Activated CD8-positive, alpha-beta T cell treated with anti-CD3 and anti-CD28 coated beads, Interleukin-2, amount 10 ng/mL, durations not matched to agents 7 days and 5 days (primary cell): ENCODE measurements at regions not wholly inside any gene's neighbourhood (a gene's known extent, or its start where the extent isn't known, plus 50 kb on each side); places are given as distances from the start of the nearest gene placed in this dataset.

Experiments
- ATAC-seq: fragments of 150-1000 bp; cut with Tn5 transposase; one replicate; pipeline ENCODE4 v1.10.0; 2021; ENCODE audit warnings: moderate library complexity
- CTCF ChIA-PET: fragments of 350-600 bp; sonication (Branson Sonifier 250); formaldehyde crosslinking; loops from one replicate; lab custom pipeline; 2021; ENCODE audit warnings: antibody characterized with exemption; lab: Charles Lee
- POLR2A ChIA-PET: fragments of 350-600 bp; sonication (Branson Sonifier 250); formaldehyde crosslinking; loops from one replicate; lab custom pipeline; 2021; ENCODE audit warnings: antibody characterized with exemption; lab: Charles Lee
- DNase-seq: peaks from one replicate; pipeline ENCODE4 v3.0.0-alpha.2; 2020
- H3K27ac Mint-ChIP-seq: one replicate; pipeline ENCODE4 v1.8.0; 2021; ENCODE audit warnings: mild to moderate bottlenecking, mixed read lengths
- H3K27me3 Mint-ChIP-seq: one replicate; pipeline ENCODE4 v1.8.0; 2021; ENCODE audit warnings: low read depth, mixed read lengths
- H3K36me3 Mint-ChIP-seq: one replicate; pipeline ENCODE4 v1.8.0; 2021; ENCODE audit warnings: low read depth, mixed read lengths
- H3K4me1 Mint-ChIP-seq: one replicate; pipeline ENCODE4 v1.8.0; 2021; ENCODE audit warnings: low read depth, mixed read lengths
- H3K4me3 Mint-ChIP-seq: one replicate; pipeline ENCODE4 v1.8.0; 2021; ENCODE audit warnings: mild to moderate bottlenecking, mixed read lengths
- H3K9me3 Mint-ChIP-seq: one replicate; pipeline ENCODE4 v1.8.0; 2022; ENCODE audit warnings: mixed read lengths; ENCODE audit not compliant: insufficient read depth

- Mint-ChIP-seq H3K36me3 (no peaks in the 10 kb centered on the region), H3K4me1 (no peaks in the 10 kb centered on the region), H3K27me3 (no peaks in the 10 kb centered on the region), H3K27ac (no peak overlapping the region), H3K4me3 (no peak overlapping the region), H3K9me3 (no peaks in the 10 kb centered on the region)
- CTCF ChIA-PET, result no interaction called here
- ATAC-seq (no peak), DNase-seq (no peak)
- POLR2A ChIA-PET, result no interaction called here
Measured at GRCh38 chr12:13603953-13604352, 377.4 kb downstream of the GRIN2B start.

GRCh38 chr12:13602172-13602571 lies 379.2 kb downstream of the GRIN2B start:
- POLR2A ChIA-PET, result no interaction called here

GRCh38 chr12:13599176-13599575 lies 382.2 kb downstream of the GRIN2B start:
- peaks cover 2% of the 10 kb centered on the region for H3K27me3 Mint-ChIP-seq
- H3K36me3 Mint-ChIP-seq, result no peaks in the 10 kb centered on the region
- ATAC-seq, result no peak
- DNase-seq, result no peak
- no peak overlapping the region for H3K4me3 Mint-ChIP-seq
- H3K9me3 Mint-ChIP-seq, result no peaks in the 10 kb centered on the region
- ChIA-PET POLR2A (no interaction called here), CTCF (no interaction called here)
- no peaks in the 10 kb centered on the region for H3K4me1 Mint-ChIP-seq
- no peak overlapping the region for H3K27ac Mint-ChIP-seq

More at GRCh38 chr12:13602172-13602571, 379.2 kb downstream of the GRIN2B start:
- H3K4me1 Mint-ChIP-seq, result no peaks in the 10 kb centered on the region
- CTCF ChIA-PET, result no interaction called here
- DNase-seq (no peak), ATAC-seq (no peak)
- H3K9me3 Mint-ChIP-seq, result no peaks in the 10 kb centered on the region
- H3K4me3 Mint-ChIP-seq, result no peak overlapping the region
- H3K27me3 Mint-ChIP-seq, result no peaks in the 10 kb centered on the region
- no peak overlapping the region for H3K27ac Mint-ChIP-seq
- H3K36me3 Mint-ChIP-seq, result no peaks in the 10 kb centered on the region

- Mint-ChIP-seq H3K9me3 (no peaks in the 10 kb centered on the region), H3K27ac (no peak overlapping the region), H3K4me1 (no peaks in the 10 kb centered on the region), H3K27me3 (peaks cover 2% of the 10 kb centered on the region), H3K36me3 (no peaks in the 10 kb centered on the region), H3K4me3 (no peak overlapping the region)
- ATAC-seq (no peak), DNase-seq (no peak)
- ChIA-PET CTCF (no interaction called here), POLR2A (no interaction called here)
Measured at GRCh38 chr12:13597837-13598236, 383.6 kb downstream of the GRIN2B start.

- DNase-seq (no peak), ATAC-seq (no peak)
- Mint-ChIP-seq H3K4me1 (peaks cover 5% of the 10 kb centered on the region), H3K36me3 (no peaks in the 10 kb centered on the region), H3K27me3 (peaks cover 2% of the 10 kb centered on the region), H3K9me3 (no peaks in the 10 kb centered on the region), H3K27ac (no peak overlapping the region), H3K4me3 (no peak overlapping the region)
- CTCF ChIA-PET, result no interaction called here
- POLR2A ChIA-PET, result no interaction called here
Measured at GRCh38 chr12:13597166-13597565, 384.2 kb downstream of the GRIN2B start.

- H3K4me1 Mint-ChIP-seq, result peaks cover 10% of the 10 kb centered on the region
- no peaks in the 10 kb centered on the region for H3K9me3 Mint-ChIP-seq
- peaks cover 2% of the 10 kb centered on the region for H3K27me3 Mint-ChIP-seq
- no peaks in the 10 kb centered on the region for H3K36me3 Mint-ChIP-seq
- DNase-seq (no peak), ATAC-seq (no peak)
- no peak overlapping the region for H3K27ac Mint-ChIP-seq
- no peak overlapping the region for H3K4me3 Mint-ChIP-seq
- ChIA-PET POLR2A (no interaction called here), CTCF (no interaction called here)
Measured at GRCh38 chr12:13596714-13597113, 384.7 kb downstream of the GRIN2B start.

GRCh38 chr12:13595536-13596443 lies 385.6 kb downstream of the GRIN2B start:
- ChIA-PET POLR2A (no interaction called here), CTCF (no interaction called here)
- no peak overlapping the region for H3K4me3 Mint-ChIP-seq
- no peaks in the 10 kb centered on the region for H3K36me3 Mint-ChIP-seq
- no peak overlapping the region for H3K27ac Mint-ChIP-seq
- peaks cover 2% of the 10 kb centered on the region for H3K27me3 Mint-ChIP-seq
- no peaks in the 10 kb centered on the region for H3K9me3 Mint-ChIP-seq
- no peak for DNase-seq
- peaks cover 15% of the 10 kb centered on the region for H3K4me1 Mint-ChIP-seq
- no peak for ATAC-seq

- Mint-ChIP-seq H3K27ac (no peak overlapping the region), H3K27me3 (peaks cover 4% of the 10 kb centered on the region), H3K9me3 (no peaks in the 10 kb centered on the region), H3K4me3 (no peak overlapping the region), H3K36me3 (no peaks in the 10 kb centered on the region), H3K4me1 (peaks cover 15% of the 10 kb centered on the region)
- ATAC-seq (no peak), DNase-seq (no peak)
- ChIA-PET CTCF (no interaction called here), POLR2A (no interaction called here)
Measured at GRCh38 chr12:13594731-13595514, 386.5 kb downstream of the GRIN2B start.

- Mint-ChIP-seq H3K36me3 (no peaks in the 10 kb centered on the region), H3K4me3 (no peak overlapping the region), H3K27me3 (peaks cover 10% of the 10 kb centered on the region), H3K9me3 (no peaks in the 10 kb centered on the region), H3K27ac (peak overlapping the region; percentile 25), H3K4me1 (peaks cover 20% of the 10 kb centered on the region)
- POLR2A ChIA-PET, result no interaction called here
- CTCF ChIA-PET, result no interaction called here
- ATAC-seq (no peak), DNase-seq (no peak)
Measured at GRCh38 chr12:13592063-13592942, 389.1 kb downstream of the GRIN2B start.

GRCh38 chr12:13591488-13591887 lies 389.9 kb downstream of the GRIN2B start:
- Mint-ChIP-seq H3K4me3 (no peak overlapping the region), H3K4me1 (peaks cover 20% of the 10 kb centered on the region), H3K27ac (no peak overlapping the region), H3K9me3 (no peaks in the 10 kb centered on the region), H3K36me3 (no peaks in the 10 kb centered on the region), H3K27me3 (peaks cover 9% of the 10 kb centered on the region)
- POLR2A ChIA-PET, result no interaction called here
- CTCF ChIA-PET, result no interaction called here
- no peak for ATAC-seq
- no peak for DNase-seq

GRCh38 chr12:13591059-13591458 lies 390.3 kb downstream of the GRIN2B start:
- peaks cover 9% of the 10 kb centered on the region for H3K27me3 Mint-ChIP-seq
- H3K4me1 Mint-ChIP-seq, result peaks cover 20% of the 10 kb centered on the region
- H3K27ac Mint-ChIP-seq, result no peak overlapping the region
- H3K9me3 Mint-ChIP-seq, result no peaks in the 10 kb centered on the region
- ChIA-PET CTCF (no interaction called here), POLR2A (no interaction called here)
- no peak overlapping the region for H3K4me3 Mint-ChIP-seq
- no peaks in the 10 kb centered on the region for H3K36me3 Mint-ChIP-seq
- no peak for ATAC-seq
- DNase-seq, result no peak
